HEK293 (cell line): ENCODE measurements at regions not wholly inside any gene's neighbourhood (a gene's known extent, or its start where the extent isn't known, plus 50 kb on each side); places are given as distances from the start of the nearest gene placed in this dataset.

Experiments used
- CTCF ChIP-seq: fragments of 450-650 bp; formaldehyde crosslinking; IDR thresholded peaks from 2 replicates; pipeline ENCODE4 v1.5.1; 2016; ENCODE audit warnings: missing biosample characterization, missing genetic modification characterization
- PRDM10 ChIP-seq: fragments of 450-650 bp; formaldehyde crosslinking; IDR thresholded peaks from 2 replicates; pipeline ENCODE4 v1.5.1; 2016; ENCODE audit warnings: missing biosample characterization, missing genetic modification characterization
- TCF7L2 ChIP-seq: IDR thresholded peaks from 2 replicates; pipeline ENCODE4 v1.6.1; 2011; ENCODE audit warnings: low read depth, mild to moderate bottlenecking, inconsistent platforms, low read length, moderate library complexity, borderline replicate concordance
- YY2 ChIP-seq: fragments of 450-650 bp; formaldehyde crosslinking; IDR thresholded peaks from 2 replicates; pipeline ENCODE4 v1.5.1; 2016; ENCODE audit warnings: missing biosample characterization, missing genetic modification characterization
- ZBTB1 ChIP-seq: fragments of 450-650 bp; formaldehyde crosslinking; IDR thresholded peaks from 2 replicates; pipeline ENCODE4 v1.5.1; 2016; ENCODE audit warnings: missing biosample characterization, missing genetic modification characterization
- ZBTB8A ChIP-seq: fragments of 450-650 bp; formaldehyde crosslinking; IDR thresholded peaks from 2 replicates; pipeline ENCODE4 v1.5.1; 2016; ENCODE audit warnings: missing biosample characterization, missing genetic modification characterization
- ZNF335 ChIP-seq: fragments of 450-650 bp; formaldehyde crosslinking; conservative IDR thresholded peaks from 2 replicates; pipeline ENCODE4 v1.5.1; 2016; ENCODE audit warnings: missing biosample characterization, missing genetic modification characterization
- ZNF473 ChIP-seq: fragments of 450-650 bp; formaldehyde crosslinking; IDR thresholded peaks from 2 replicates; pipeline ENCODE4 v1.5.1; 2017; ENCODE audit warnings: missing biosample characterization, missing genetic modification characterization
- ZNF701 ChIP-seq: fragments of 450-650 bp; formaldehyde crosslinking; IDR thresholded peaks from 2 replicates; pipeline ENCODE4 v1.5.1; 2016; ENCODE audit warnings: missing biosample characterization, missing genetic modification characterization
- TF ChIP-seq, protein P1 (sequence below): fragments of 450-650 bp; formaldehyde crosslinking; IDR thresholded peaks from 2 replicates; pipeline ENCODE4 v1.5.1; 2016; ENCODE audit warnings: missing biosample characterization, missing genetic modification characterization
- TF ChIP-seq, protein P2 (sequence below): fragments of 450-650 bp; formaldehyde crosslinking; IDR thresholded peaks from 2 replicates; pipeline ENCODE4 v1.5.1; 2016; ENCODE audit warnings: missing biosample characterization, missing genetic modification characterization

DNA sequence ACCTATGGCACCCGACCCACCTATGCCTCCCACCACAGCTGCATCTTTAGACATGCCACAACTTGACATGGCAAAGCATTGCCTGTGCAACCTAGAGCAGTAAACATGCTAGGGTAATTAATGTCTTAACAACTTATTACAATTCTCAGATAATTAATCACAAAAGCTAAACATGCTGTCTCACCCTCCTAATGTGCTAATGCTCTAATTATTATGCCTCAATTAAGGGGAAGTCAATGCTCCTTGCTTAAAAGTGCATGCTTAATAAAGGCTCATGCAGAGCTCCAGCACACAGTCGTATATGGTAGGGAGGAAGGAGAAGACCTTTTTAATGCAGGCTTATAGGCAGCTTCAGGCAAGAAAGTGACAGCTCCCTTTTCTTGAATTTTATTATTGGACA, 396.0 kb downstream of the SEC16B start:
- TF ChIP-seq, protein P1, sequence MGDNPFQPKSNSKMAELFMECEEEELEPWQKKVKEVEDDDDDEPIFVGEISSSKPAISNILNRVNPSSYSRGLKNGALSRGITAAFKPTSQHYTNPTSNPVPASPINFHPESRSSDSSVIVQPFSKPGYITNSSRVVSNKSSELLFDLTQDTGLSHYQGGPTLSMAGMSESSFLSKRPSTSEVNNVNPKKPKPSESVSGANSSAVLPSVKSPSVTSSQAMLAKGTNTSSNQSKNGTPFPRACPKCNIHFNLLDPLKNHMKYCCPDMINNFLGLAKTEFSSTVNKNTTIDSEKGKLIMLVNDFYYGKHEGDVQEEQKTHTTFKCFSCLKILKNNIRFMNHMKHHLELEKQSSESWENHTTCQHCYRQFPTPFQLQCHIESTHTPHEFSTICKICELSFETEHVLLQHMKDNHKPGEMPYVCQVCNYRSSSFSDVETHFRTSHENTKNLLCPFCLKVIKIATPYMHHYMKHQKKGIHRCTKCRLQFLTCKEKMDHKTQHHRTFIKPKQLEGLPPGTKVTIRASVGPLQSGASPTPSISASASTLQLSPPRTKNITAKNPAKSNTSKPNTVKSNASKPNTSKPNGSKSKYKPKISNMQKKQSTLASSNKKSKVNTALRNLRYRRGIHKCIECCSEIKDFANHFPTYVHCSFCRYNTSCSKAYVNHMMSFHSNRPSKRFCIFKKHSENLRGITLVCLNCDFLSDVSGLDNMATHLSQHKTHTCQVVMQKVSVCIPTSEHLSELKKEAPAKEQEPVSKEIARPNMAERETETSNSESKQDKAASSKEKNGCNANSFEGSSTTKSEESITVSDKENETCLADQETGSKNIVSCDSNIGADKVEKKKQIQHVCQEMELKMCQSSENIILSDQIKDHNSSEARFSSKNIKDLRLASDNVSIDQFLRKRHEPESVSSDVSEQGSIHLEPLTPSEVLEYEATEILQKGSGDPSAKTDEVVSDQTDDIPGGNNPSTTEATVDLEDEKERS (tag by site-specific recombination): no peak
- no peak for TF ChIP-seq ZNF701
- TF ChIP-seq CTCF (tag by site-specific recombination): no peak
- no peak for TF ChIP-seq ZBTB1 (tag by site-specific recombination)
- TF ChIP-seq PRDM10 (tag by site-specific recombination): no peak
- no peak for TF ChIP-seq ZNF473 (tag by site-specific recombination)
- TF ChIP-seq, protein P2, sequence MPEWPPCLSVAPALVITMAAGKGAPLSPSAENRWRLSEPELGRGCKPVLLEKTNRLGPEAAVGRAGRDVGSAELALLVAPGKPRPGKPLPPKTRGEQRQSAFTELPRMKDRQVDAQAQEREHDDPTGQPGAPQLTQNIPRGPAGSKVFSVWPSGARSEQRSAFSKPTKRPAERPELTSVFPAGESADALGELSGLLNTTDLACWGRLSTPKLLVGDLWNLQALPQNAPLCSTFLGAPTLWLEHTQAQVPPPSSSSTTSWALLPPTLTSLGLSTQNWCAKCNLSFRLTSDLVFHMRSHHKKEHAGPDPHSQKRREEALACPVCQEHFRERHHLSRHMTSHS (tag by site-specific recombination): no peak
- TF ChIP-seq TCF7L2: no peak
- no peak for TF ChIP-seq ZBTB8A (tag by site-specific recombination)
- TF ChIP-seq ZNF335 (tag by site-specific recombination): no peak
- TF ChIP-seq YY2 (tag by site-specific recombination): no peak
